ENCODE measurements at regions not wholly inside any gene's neighbourhood (a gene's known extent, or its start where the extent isn't known, plus 50 kb on each side); places are given as distances from the start of the nearest gene placed in this dataset.
A peak's percentile ranks its signal among the peaks of the same experiment; 100 is the strongest.

DNA sequence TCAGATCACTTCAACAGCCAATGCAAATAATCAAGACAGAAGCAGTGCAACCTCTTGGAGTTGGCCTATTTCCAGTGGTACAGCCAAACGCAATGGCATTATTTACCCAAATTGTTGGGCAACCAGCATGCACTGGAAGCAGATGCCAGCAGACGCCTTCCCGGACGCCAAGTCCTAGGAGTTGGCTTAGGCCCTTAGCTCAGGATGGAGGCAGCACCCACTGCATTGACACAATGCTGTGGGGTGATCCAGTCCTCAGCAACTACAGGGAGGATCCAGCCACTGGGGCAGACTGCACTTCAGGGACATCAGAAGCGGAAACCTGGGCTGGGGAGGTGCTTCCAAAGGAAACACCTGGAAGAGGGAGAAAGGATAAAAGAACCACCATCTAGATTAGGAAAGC lies 290.4 kb downstream of the FAM43A start:
- no peak for DNase-seq

GRCh38 chr3:194976874-194977273 lies 291.2 kb downstream of the FAM43A start:
- DNase-seq, result no peak

GRCh38 chr3:194977356-194977755 lies 291.7 kb downstream of the FAM43A start:
- no peak for DNase-seq

DNA sequence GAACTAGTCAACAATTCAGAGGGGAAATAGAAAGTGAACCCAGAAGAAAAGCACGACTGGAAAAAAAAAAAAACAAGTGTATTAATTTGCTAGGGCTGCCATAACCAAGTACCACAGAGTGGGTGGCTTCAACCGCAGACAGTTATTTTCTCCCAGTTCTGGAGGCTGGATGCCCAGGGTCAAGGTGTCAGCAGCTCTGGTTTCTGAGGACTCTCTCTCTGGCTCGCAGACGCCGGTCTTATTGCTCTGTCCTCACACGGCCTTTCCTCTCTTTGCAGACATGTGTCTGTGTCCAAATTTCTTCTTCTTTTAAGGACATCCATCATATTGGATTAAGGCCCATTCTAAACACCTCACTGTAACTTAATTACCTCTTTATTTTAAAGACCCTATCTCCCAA lies 291.8 kb downstream of the XXYLT1 start:
- DNase-seq, result no peak

DNA sequence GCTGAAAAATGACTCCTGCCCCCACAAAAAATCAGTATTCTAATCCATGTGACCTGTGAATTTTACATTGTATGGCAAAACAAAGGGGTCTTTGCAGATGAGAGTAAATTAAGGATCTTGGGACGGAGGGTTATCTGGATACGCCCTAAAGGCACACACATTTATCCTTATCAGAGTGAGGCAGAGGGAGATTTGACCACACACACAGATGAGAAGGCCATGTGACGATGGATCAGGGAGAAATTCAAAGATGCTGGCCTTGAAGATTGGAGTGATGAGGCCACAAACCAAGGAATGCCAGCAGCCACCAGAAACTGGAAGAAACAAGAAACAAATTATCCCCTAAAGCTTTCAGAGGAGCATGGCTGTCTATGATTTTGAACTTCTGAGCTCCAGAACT lies 288.5 kb downstream of the XXYLT1 start:
- DNase-seq, result no peak

- no peak for DNase-seq
These were observed 287.8 kb downstream of the XXYLT1 start for GRCh38 chr3:194983121-194983520.

DNA sequence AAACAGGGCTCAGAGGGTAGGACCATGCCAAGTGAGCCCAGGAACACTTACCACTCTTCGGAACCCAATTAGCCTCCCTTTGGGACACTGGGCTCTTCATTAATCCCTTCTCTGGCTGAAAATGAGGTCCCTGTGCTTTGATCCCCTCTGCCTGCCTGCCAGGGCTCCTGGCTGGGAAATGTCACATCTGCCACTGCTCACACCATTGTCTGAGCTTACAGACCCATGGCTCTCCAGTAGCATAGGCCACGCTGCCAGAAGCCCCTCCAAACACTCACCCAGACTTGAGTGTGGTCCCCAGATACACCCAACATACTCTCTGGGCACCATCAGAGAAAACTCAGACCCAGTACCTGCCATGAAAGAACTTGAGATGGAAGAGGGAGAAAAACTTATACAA lies 287.3 kb downstream of the XXYLT1 start:
- no peak for DNase-seq

DNA sequence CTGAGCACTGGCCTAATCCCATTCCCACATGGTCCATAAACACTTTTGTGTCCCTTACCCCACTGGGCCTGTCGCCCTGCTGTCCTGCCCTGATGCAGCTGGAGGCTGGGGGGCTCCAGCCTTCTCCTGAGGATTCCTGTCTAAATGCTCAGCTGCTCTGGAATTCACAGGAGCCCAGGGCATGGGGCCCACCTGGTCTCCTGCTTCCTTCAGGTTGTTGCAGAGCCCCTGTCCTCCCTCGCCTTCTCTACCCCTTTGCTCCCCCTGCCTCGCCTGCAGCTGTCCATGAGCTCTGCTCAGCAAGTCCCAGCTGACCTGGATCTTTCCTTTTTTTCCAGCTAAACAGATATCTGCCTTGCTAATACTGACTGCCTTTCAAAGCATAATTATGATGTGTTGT lies 286.9 kb downstream of the XXYLT1 start:
- no peak for DNase-seq

GRCh38 chr3:194984622-194985021 lies 286.3 kb downstream of the XXYLT1 start:
- DNase-seq, result no peak

DNA sequence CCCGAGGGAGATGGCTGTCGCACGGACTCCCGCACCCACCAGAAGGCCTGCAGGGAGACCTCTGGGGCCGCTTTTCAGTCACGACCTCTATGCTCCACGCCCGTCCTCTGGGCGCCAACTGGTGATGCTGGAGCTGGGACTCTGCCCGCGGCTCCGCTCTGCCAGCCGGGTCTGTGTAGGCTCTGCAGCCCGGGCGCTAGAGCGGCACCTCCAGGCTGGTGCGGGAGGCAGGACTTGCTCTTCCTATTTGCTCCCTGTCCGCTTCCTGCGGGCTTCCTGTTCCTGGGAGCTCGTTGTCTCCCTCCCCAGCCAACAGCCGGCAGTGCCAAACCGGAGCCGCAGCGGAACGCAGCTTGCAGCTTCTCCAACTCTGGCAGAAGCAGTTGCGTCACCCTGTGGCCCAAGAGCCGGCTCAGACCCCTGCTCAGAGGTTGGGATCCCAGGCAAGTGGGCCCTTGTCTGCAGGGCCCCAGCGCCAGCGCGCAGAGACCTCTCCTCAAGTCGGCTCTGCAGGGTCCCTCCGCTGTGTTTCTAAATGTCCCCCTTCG lies 285.9 kb downstream of the XXYLT1 start:
- peak in 1 of 2 donors; percentile 16 for DNase-seq

GRCh38 chr3:194986208-194987043 lies 284.5 kb downstream of the XXYLT1 start:
- DNase-seq, result no peak

GRCh38 chr3:194987571-194988494 lies 283.1 kb downstream of the XXYLT1 start:
- no peak for DNase-seq

DNA sequence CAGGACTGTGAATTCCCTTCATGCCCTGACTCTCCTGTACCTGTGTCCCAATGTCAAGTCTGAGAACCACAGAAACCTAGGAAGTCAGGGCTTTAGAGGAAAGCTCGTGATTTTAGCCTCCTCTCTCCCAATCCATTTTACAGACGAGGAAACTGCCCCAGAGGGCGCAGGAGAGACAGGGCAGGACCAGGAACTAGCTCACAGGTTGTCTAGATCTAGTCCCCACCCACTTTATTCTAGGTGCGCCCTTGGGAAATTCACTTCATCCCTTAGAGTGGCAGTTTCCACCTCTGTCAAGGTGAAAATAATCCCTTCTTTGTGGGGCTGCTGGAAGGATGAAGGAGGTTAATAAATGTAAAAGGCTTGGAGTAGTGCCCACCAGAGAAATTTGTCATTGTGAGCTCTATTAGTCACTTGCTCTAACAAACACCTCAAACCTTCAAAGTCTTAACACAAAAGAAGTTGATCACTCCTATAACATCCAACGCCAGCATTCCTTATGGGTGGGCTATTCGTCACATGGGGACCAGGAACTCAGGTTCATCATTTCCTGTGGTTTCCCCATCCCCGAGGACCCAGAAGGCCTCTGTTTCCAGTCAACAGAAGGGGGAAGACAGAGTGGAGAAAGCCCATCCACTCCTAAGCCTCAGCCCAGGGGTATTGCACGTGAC lies 282.3 kb downstream of the XXYLT1 start:
- DNase-seq, result no peak

- no peak for DNase-seq
These were observed 281.7 kb downstream of the XXYLT1 start for GRCh38 chr3:194989241-194989640.

DNA sequence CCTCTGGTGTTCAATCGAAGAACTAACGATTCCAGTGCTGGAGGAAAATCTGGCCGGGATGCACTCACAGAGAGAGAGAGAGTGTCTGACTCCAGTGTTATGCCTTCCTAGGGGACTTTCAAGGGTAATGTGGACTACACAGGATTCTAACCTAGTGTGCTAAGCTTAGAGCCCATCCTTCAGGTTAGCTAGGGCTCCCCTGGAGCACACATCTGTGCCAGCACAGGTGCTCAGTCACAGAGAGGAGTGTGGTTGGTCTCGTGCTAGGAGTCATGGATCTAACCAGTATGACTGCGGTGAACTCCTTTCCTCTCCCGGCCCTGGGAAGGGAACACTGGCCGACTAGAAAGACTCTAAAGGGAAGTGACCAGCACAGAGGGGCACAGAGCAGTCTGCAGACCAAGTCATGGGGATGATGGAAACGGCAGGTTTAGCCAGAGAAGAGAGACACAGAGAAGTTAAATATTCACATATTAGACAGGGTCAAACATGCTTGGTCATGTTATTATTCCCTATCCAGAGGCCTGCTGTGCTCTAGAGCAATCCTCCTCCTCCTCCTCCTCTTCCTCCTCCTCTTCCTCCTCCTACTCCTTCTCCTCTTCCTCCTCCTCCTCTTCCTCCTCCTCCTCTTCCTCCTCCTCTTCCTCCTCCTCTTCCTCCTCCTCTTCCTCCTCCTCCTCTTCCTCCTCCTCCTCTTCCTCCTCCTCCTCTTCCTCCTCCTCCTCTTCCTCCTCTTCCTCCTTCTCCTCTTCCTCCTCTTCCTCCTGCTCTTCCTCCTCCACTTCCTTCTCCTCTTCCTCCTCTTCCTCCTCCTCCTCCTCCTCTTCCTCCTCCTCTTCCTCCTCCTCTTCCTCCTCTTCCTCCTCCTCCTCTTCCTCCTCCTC lies 280.3 kb downstream of the XXYLT1 start:
- DNase-seq, result no peak

DNA sequence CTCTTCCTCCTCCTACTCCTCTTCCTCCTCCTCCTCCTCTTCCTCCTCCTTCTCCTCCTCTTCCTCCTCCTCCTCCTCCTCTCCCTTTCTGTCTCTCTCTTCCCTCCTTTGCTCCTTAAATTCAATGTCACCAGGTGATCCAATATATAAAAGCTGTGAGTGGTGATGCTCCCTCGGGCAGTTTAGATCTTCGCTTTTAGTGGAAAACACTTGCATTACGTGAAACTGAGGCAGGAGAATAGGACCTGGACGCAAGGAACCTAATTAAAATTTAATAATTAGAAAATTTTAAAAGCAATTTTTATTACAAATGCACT lies 279.7 kb downstream of the XXYLT1 start:
- DNase-seq, result no peak

DNA sequence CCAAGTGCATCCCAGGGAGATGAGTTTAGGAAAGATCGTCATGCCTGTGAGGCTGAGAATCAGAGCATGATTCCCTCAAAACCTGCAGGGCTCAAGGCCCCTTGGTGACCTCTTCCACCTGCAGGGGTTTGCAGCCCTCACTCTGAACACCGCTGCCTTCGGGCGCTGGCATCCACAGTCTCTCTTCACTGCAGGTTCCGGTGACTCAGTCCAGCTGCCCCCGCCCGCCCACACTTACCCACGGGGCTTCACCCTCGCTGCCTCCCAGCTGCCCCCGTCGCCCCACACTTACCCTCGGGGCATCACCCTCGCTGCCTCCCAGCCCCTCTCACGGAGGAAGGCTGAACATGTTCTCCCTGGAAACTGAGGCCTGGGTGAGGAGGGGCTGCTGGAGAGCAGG lies 277.1 kb downstream of the XXYLT1 start:
- DNase-seq, result no peak

GRCh38 chr3:194994551-194994981 lies 276.4 kb downstream of the XXYLT1 start:
- DNase-seq, result no peak

DNA sequence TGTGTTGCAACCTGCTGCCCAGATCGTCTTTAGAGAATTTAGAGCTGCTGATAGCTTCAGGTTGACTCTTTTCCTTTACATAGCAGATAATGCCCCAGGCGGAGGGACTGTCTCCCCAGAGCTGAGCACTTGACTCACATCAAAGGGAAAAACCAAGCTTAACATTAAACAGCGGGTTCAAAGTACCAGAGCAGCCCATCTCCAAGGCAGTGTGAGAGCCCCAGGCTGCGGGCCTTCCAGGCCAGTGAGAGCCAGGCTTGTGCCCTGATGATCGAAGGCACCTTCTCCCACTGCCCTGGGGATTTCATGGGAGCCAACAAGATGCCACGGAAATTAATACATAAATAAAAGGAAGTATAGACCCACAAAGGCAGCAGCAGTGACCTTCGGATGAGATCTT lies 275.6 kb downstream of the XXYLT1 start:
- DNase-seq, result no peak

- no peak for DNase-seq
These were observed 275.0 kb downstream of the XXYLT1 start for GRCh38 chr3:194995922-194996321.

DNA sequence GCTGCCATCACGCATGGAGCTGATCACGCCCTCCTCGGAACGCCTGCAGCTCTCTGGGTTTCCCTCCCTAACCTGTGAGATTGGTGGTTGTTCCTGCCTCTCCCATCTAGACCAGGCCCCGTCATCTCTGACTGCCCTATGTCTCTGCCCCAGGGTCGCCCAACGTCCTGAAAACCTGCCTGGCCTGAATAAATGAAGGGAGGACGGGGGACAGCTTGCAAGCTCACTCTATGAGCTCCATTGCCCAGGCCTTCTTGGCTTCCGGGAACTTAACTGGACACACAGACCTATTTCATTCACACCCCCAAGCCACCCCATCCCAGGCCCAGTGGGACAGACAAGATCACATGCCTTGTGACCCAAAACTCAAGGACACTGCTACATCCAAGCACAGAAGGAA lies 274.2 kb downstream of the XXYLT1 start:
- DNase-seq, result no peak

- DNase-seq, result no peak
These were observed 272.5 kb downstream of the XXYLT1 start for GRCh38 chr3:194998417-194998816.

Measured in hippocampal formation (tissue), 2 donors.